SK-N-SH (cell line): ENCODE measurements at regions not wholly inside any gene's neighbourhood (a gene's known extent, or its start where the extent isn't known, plus 50 kb on each side); places are given as distances from the start of the nearest gene placed in this dataset.

Experiments
- CTCF ChIP-seq: fragments of 200-600 bp; sonication (generic); IDR thresholded peaks from 2 replicates; pipeline ENCODE4 v1.6.1; 2017; ENCODE audit warnings: antibody characterized with exemption, mild to moderate bottlenecking, moderate library complexity
- EP300 ChIP-seq, 2 experiments: IDR thresholded peaks; 2 replicates each; pipeline versions ENCODE4 v1.4.0 to v1.6.1; 2012; ENCODE audit warnings: borderline replicate concordance in 1 of 2, low read depth in 1 of 2, low read length in 1 of 2

DNA sequence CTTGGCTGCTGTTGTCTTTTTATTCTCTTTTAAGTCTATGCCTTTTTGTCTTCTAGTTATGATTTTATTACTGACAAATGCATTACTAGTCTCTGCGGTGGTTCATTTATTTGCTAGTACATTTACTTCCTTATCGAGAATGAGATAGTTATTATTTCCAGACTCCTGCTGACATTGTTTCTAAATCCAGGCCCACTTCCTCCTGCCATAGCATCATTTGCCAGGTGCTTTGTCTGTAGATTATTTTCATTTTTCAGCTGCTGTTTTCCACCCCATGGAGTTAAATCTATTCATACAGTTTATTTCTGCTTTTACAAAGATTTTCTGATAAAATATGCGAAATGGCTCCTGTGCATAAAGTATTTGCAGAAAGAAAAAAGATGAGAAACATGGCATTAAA lies 459.7 kb downstream of the MMUT start:
- no peak for TF ChIP-seq CTCF
- TF ChIP-seq EP300 (IDR thresholded peaks at IDR 0.05; ENCODE audit: borderline replicate concordance in 1 of 2, low read depth in 1 of 2, low read length in 1 of 2), result peak in 1 of 2 experiments; percentile 71; a peak in 2 of 4 replicates
